HFFc6 (cell line): ENCODE measurements at regions not wholly inside any gene's neighbourhood (a gene's known extent, or its start where the extent isn't known, plus 50 kb on each side); places are given as distances from the start of the nearest gene placed in this dataset.

Experiments
- DNase-seq: peaks from one replicate; pipeline ENCODE4 v3.0.0-alpha.2; 2018
- H3K27ac Mint-ChIP-seq: 2 replicates; pipeline ENCODE4 v1.8.0; 2020; ENCODE audit warnings: mild to moderate bottlenecking, mixed read lengths
- H3K27me3 Mint-ChIP-seq: 2 replicates; pipeline ENCODE4 v1.8.0; 2021; ENCODE audit warnings: mild to moderate bottlenecking, moderate library complexity, mixed read lengths; ENCODE audit not compliant: insufficient read depth
- H3K36me3 Mint-ChIP-seq: 2 replicates; pipeline ENCODE4 v1.8.0; 2021; ENCODE audit warnings: low read depth, mixed read lengths
- H3K4me1 Mint-ChIP-seq: 2 replicates; pipeline ENCODE4 v1.8.0; 2020; ENCODE audit warnings: low read depth, mixed read lengths
- H3K4me3 Mint-ChIP-seq: 2 replicates; pipeline ENCODE4 v1.8.0; 2020; ENCODE audit warnings: mild to moderate bottlenecking, moderate library complexity, mixed read lengths
- H3K9me3 Mint-ChIP-seq: 2 replicates; pipeline ENCODE4 v1.8.0; 2020; ENCODE audit warnings: mild to moderate bottlenecking, mixed read lengths
- TF ChIP-seq, protein P1 (sequence below): fragments of 200-600 bp; sonication (generic); IDR thresholded peaks from 2 replicates; pipeline ENCODE4 v1.5.0; 2021; ENCODE audit warnings: antibody characterized with exemption, mild to moderate bottlenecking

DNA sequence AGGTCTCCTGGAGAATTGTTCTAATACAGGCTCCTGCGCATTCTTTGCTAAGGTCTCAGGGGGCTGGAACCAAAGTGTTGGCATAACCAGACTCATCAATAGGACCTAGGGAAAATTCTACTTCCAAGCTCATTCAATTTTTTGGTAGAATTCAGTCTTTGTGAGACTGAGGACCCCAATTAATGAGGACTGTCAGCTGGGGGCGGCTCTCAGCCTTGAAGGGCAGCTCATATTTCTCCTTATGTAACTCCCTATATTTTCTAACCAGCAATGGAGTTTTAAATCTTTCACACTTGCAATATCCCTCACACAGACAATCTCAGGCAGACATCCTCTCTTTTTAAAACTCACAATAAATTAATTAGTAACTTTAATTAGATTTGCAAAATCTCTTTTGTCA, 476.4 kb upstream of the LRFN5 start:
- H3K27ac Mint-ChIP-seq = no peak overlapping the region
- no peak for DNase-seq
- H3K27me3 Mint-ChIP-seq = no peaks in the 10 kb centered on the region
- peaks cover 36% of the 10 kb centered on the region for H3K9me3 Mint-ChIP-seq
- no peaks in the 10 kb centered on the region for H3K4me1 Mint-ChIP-seq
- no peaks in the 10 kb centered on the region for H3K36me3 Mint-ChIP-seq
- H3K4me3 Mint-ChIP-seq = no peak overlapping the region
- TF ChIP-seq, protein P1, sequence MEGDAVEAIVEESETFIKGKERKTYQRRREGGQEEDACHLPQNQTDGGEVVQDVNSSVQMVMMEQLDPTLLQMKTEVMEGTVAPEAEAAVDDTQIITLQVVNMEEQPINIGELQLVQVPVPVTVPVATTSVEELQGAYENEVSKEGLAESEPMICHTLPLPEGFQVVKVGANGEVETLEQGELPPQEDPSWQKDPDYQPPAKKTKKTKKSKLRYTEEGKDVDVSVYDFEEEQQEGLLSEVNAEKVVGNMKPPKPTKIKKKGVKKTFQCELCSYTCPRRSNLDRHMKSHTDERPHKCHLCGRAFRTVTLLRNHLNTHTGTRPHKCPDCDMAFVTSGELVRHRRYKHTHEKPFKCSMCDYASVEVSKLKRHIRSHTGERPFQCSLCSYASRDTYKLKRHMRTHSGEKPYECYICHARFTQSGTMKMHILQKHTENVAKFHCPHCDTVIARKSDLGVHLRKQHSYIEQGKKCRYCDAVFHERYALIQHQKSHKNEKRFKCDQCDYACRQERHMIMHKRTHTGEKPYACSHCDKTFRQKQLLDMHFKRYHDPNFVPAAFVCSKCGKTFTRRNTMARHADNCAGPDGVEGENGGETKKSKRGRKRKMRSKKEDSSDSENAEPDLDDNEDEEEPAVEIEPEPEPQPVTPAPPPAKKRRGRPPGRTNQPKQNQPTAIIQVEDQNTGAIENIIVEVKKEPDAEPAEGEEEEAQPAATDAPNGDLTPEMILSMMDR = no peak

DNA sequence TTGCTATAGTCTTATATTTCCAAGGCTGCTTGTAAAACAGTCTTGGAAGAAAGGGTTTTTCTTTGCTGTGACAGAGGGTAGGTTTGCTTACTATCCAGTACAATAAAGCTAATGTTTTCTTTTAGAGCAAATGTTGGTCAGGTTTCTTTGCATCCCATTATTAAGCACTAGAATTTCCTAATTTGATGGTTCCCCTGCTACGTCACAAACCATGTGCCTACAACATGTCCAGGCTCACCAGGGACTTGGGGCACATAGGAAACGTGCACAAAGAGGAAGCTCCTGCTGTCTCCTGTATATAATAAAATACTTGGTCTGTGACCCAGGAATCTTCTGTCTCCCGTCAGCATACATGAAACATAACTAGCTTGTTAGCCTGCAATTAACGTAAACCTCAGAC, 486.3 kb upstream of the LRFN5 start:
- no peaks in the 10 kb centered on the region for H3K27me3 Mint-ChIP-seq
- TF ChIP-seq, protein P1 = no peak
- H3K4me3 Mint-ChIP-seq = no peak overlapping the region
- peaks cover 25% of the 10 kb centered on the region for H3K9me3 Mint-ChIP-seq
- H3K4me1 Mint-ChIP-seq = no peaks in the 10 kb centered on the region
- H3K36me3 Mint-ChIP-seq = no peaks in the 10 kb centered on the region
- no peak overlapping the region for H3K27ac Mint-ChIP-seq
- no peak for DNase-seq

DNA sequence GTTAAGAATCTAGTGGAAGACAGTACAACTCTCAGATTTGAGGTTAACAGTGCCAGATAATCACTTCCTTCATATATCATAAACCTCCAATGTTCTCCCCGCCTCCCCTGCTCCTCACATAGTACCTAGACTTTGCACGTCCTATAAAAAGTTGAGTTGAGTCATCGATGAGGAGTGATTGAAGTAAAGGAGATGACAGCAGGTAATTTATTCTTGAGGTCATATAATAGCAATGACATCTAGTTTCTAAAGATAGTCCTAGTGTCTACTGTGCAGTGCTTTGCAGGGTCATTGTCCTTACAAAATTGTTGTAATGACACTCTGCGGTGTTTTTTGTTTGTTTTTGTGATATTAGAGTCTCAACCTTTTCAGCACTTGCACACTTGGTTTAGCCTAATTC, 510.5 kb upstream of the LRFN5 start:
- Mint-ChIP-seq H3K4me3 (no peak overlapping the region), H3K36me3 (0 out of 2 replicates have a peak, but pooled peaks cover 4% of the 10 kb centered on the region), H3K27ac (no peak overlapping the region), H3K27me3 (no peaks in the 10 kb centered on the region; the same call in none of the 2 replicates), H3K4me1 (no peaks in the 10 kb centered on the region), H3K9me3 (peaks cover 46% of the 10 kb centered on the region)
- TF ChIP-seq, protein P1 = no peak
- no peak for DNase-seq

DNA sequence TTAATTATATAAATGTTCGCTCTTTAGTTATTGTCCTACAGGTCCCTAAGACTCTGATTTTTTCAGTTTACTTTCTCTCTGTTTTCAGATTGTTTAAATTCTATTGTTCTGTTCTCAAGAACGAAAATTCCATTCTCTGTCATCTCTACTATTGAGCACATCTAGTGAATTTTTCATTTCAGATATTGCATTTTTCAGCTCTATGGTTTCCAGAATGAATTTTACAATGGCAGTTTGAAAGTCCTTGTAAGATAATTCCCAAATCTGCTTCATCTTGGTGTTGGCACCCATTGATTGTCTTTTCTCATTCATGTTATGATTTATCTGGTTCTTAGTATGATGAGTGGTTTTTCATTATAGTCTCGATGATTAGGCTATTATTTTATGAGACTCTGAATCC, 519.6 kb upstream of the LRFN5 start:
- H3K36me3 Mint-ChIP-seq = peaks cover 5% of the 10 kb centered on the region; the same call in 1 of the 2 replicates
- DNase-seq = no peak
- no peak overlapping the region for H3K27ac Mint-ChIP-seq
- TF ChIP-seq, protein P1 = no peak
- H3K4me3 Mint-ChIP-seq = no peak overlapping the region
- no peaks in the 10 kb centered on the region for H3K4me1 Mint-ChIP-seq
- H3K27me3 Mint-ChIP-seq = no peaks in the 10 kb centered on the region
- H3K9me3 Mint-ChIP-seq = peaks cover 40% of the 10 kb centered on the region

DNA sequence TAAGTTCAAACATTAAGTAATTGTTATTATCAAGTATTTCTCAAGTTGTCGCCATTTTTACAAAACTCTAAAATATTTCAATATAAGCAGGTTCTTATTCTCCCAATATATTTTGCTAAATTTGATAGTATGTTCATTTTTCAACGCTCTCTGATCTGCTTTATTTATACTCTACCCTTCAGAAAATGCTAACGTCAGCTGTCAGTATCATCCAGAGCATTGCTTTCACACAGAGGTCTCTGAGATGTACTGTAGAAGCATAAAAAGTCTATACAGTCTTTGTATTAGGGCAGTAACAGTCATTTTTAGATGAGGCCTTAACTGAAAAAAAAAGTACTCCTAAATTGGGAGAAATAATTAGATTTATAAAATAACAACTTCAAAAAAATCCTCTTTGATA, 533.1 kb upstream of the LRFN5 start:
- no peak for DNase-seq
- TF ChIP-seq, protein P1 = no peak
- peaks cover 28% of the 10 kb centered on the region for H3K9me3 Mint-ChIP-seq
- no peaks in the 10 kb centered on the region for H3K36me3 Mint-ChIP-seq
- no peak overlapping the region for H3K27ac Mint-ChIP-seq
- no peaks in the 10 kb centered on the region for H3K4me1 Mint-ChIP-seq
- no peaks in the 10 kb centered on the region for H3K27me3 Mint-ChIP-seq
- H3K4me3 Mint-ChIP-seq = no peak overlapping the region

DNA sequence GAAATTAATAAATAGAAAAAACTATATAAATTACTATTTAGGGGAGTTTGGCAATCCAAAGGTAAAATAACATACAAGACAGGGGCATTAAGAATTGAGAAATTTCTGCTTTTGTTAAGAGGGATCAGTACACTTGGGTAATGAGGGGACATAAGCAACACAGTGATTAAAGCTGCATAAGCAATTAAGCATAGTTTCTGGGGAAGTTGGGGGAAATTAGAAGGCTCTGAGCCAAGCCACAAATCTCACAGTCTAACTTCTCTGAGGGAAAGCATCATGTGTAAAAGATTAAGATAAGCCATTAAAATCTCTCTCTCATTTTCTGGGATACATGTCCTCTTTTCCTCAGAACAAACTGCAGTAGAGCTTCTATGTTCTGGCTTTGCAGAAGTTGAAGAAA, 533.9 kb upstream of the LRFN5 start:
- TF ChIP-seq, protein P1 = no peak
- no peaks in the 10 kb centered on the region for H3K36me3 Mint-ChIP-seq
- DNase-seq = no peak

More for the DNA sequence above, 533.9 kb upstream of the LRFN5 start:
- H3K27ac Mint-ChIP-seq = no peak overlapping the region
- no peaks in the 10 kb centered on the region for H3K27me3 Mint-ChIP-seq
- no peak overlapping the region for H3K4me3 Mint-ChIP-seq
- peaks cover 28% of the 10 kb centered on the region for H3K9me3 Mint-ChIP-seq
- H3K4me1 Mint-ChIP-seq = no peaks in the 10 kb centered on the region
